Left lung (tissue), 4 donors: ENCODE measurements at regions not wholly inside any gene's neighbourhood (a gene's known extent, or its start where the extent isn't known, plus 50 kb on each side); places are given as distances from the start of the nearest gene placed in this dataset.

Experiments used
- ATAC-seq: fragments of 200-7000 bp; cut with Tn5 transposase; one replicate; pipeline ENCODE4 v1.9.1; 2020; ENCODE audit warnings: moderate library complexity
- DNase-seq, 4 donors: peaks; one replicate each; pipeline ENCODE4 v3.0.0-alpha.2; 2013 to 2020
- H3K27ac ChIP-seq, 2 donors: fragments of 200-600 bp; sonication (generic) in 1 of 2; one replicate each; pipeline versions ENCODE4 v1.5.0 to v1.8.0; 2020 to 2021
- H3K27me3 ChIP-seq, 2 donors: fragments of 200-600 bp; sonication (generic) in 1 of 2; one replicate each; pipeline versions ENCODE4 v1.5.0 to v1.8.0; 2020 to 2021
- H3K36me3 ChIP-seq, 2 donors: fragments of 200-600 bp; sonication (generic) in 1 of 2; one replicate each; pipeline versions ENCODE4 v1.5.0 to v1.8.0; 2020 to 2021
- H3K4me1 ChIP-seq, 2 donors: fragments of 200-600 bp; one replicate each; pipeline ENCODE4 v1.8.0; 2021
- H3K4me3 ChIP-seq, 2 donors: fragments of 200-600 bp; sonication (generic) in 1 of 2; one replicate each; pipeline versions ENCODE4 v1.5.0 to v1.8.0; 2020 to 2021; ENCODE audit warnings: mild to moderate bottlenecking in 1 of 2
- H3K9me3 ChIP-seq, 2 donors: fragments of 200-600 bp; sonication (generic) in 1 of 2; one replicate each; pipeline versions ENCODE4 v1.5.0 to v1.8.0; 2020 to 2021
- CTCF ChIP-seq, 2 donors: fragments of 200-600 bp; sonication (generic) in 1 of 2; IDR thresholded peaks; one replicate each; pipeline versions ENCODE4 v1.5.0 to v1.8.0; 2021; ENCODE audit warnings: antibody characterized with exemption in 2 of 2
- intact Hi-C, 2 donors: fragments of 100-400 bp; cut with DNase I; formaldehyde crosslinking; loops; one replicate each; pipeline versions ENCODE4 v1.11.2 to v1.14.2; 2022
- donor health status: DM: no; HTN: yes; CAD: no.
- donor health status: DM: no; HTN: no; CAD: no.

- H3K4me1 ChIP-seq: no peaks in the 10 kb centered on the region
- H3K27ac ChIP-seq: no peak overlapping the region
- H3K27me3 ChIP-seq: no peaks in the 10 kb centered on the region
- H3K9me3 ChIP-seq: no peaks in the 10 kb centered on the region
- TF ChIP-seq CTCF (IDR thresholded peaks at IDR 0.05): no peak
- no peak overlapping the region for H3K4me3 ChIP-seq
- intact Hi-C loops: no loop called here
- ATAC-seq (no peak), DNase-seq (no peak)
- H3K36me3 ChIP-seq: no peaks in the 10 kb centered on the region
Observed at GRCh38 chr3:194827486-194827885, 141.8 kb downstream of the FAM43A start.

GRCh38 chr3:194828116-194828515 lies 142.4 kb downstream of the FAM43A start:
- H3K27me3 ChIP-seq: no peaks in the 10 kb centered on the region
- TF ChIP-seq CTCF (IDR thresholded peaks at IDR 0.05): no peak
- H3K9me3 ChIP-seq: no peaks in the 10 kb centered on the region
- no peaks in the 10 kb centered on the region for H3K4me1 ChIP-seq
- H3K36me3 ChIP-seq: no peaks in the 10 kb centered on the region
- no peak overlapping the region for H3K27ac ChIP-seq
- no peak overlapping the region for H3K4me3 ChIP-seq
- DNase-seq: no peak
- no peak for ATAC-seq
- intact Hi-C loops: no loop called here

- DNase-seq (no peak), ATAC-seq (no peak)
- no peak for TF ChIP-seq CTCF (IDR thresholded peaks at IDR 0.05)
- Histone ChIP-seq H3K27ac (no peak overlapping the region), H3K4me3 (no peak overlapping the region), H3K9me3 (no peaks in the 10 kb centered on the region), H3K36me3 (no peaks in the 10 kb centered on the region), H3K4me1 (no peaks in the 10 kb centered on the region), H3K27me3 (no peaks in the 10 kb centered on the region)
- intact Hi-C loops: no loop called here
Observed at GRCh38 chr3:194828926-194829325, 143.2 kb downstream of the FAM43A start.

- Histone ChIP-seq H3K36me3 (no peaks in the 10 kb centered on the region), H3K9me3 (no peaks in the 10 kb centered on the region), H3K4me3 (no peak overlapping the region), H3K4me1 (no peaks in the 10 kb centered on the region), H3K27ac (no peak overlapping the region), H3K27me3 (no peaks in the 10 kb centered on the region)
- TF ChIP-seq CTCF (IDR thresholded peaks at IDR 0.05): no peak
- no peak for DNase-seq
- intact Hi-C loops: no loop called here
- no peak for ATAC-seq
Observed at GRCh38 chr3:194830401-194830800, 144.7 kb downstream of the FAM43A start.

GRCh38 chr3:194830978-194831377 lies 145.3 kb downstream of the FAM43A start:
- Histone ChIP-seq H3K4me1 (no peaks in the 10 kb centered on the region), H3K27me3 (no peaks in the 10 kb centered on the region), H3K36me3 (no peaks in the 10 kb centered on the region), H3K9me3 (no peaks in the 10 kb centered on the region), H3K27ac (no peak overlapping the region), H3K4me3 (no peak overlapping the region)
- ATAC-seq (no peak), DNase-seq (no peak)
- intact Hi-C loops: no loop called here
- no peak for TF ChIP-seq CTCF (IDR thresholded peaks at IDR 0.05)
